NCI-H460 (cell line): ENCODE measurements at regions not wholly inside any gene's neighbourhood (a gene's known extent, or its start where the extent isn't known, plus 50 kb on each side); places are given as distances from the start of the nearest gene placed in this dataset.
"Not testable (repeated sequence)": the region's sequence is repeated elsewhere in the genome, so short reads cannot be mapped to it uniquely, and the experiment has no call there.

Experiments
- DNase-seq: peaks from one replicate; pipeline ENCODE4 v3.0.0-alpha.2; 2016; ENCODE audit warnings: low read depth; ENCODE audit errors: extremely low read depth

DNA sequence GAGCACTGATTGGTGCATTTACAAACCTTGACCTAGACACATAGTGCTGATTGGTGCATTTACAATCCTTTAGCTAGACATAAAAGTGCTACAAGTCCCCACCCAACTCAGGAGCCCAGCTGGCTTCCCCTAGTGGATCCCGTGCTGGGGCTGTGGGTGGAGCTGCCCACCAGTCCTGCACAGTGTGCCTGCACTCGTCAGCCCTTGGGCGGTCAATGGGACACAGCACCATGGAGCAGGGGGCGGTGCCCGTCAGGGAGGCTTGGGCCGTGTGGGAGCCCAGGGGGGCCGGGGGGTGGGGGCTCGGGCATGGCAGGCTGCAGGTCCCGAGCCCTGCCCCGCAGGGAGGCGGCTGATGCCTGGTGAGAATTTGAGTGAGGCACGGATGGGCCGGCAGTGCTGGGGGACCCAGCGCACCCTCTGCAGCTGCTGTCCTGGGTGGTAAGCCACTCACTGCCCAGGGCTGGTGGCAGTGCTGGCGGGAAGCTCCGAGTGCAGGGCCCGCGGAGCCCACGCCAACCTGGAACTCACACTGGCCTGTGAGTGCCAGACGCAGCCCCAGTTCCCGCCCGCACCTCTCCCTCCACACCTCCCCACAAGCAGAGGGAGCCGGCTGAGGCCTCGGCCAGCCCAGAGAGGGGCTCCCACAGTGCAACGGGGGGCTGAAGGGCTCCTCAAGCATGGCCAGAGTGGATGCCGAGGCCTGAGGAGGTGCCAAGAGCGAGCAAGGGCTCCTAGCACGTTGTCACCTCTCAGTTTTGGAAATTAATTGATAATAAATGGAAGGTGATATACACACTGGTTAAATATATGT is 207.7 kb downstream of the RAP2B start:
- no peak for DNase-seq

DNA sequence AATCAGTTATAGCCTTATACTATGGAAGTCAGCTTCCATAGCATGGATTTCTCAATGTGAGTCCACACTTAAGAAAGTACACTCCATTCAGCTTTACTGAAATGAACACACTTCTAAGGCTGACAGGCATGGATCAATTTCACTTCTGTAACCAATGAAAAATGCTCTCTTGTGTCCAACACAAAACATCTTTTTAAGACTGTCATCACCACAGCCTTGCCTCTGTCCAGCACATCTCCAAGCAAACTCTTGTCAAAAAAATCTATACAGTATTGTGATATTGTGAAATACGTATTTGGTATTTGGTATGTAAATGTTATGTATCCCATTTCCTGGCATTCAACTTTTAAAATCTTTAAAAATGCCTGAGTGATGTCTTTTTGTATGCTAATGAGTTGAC is 208.7 kb downstream of the RAP2B start:
- DNase-seq = no peak

DNA sequence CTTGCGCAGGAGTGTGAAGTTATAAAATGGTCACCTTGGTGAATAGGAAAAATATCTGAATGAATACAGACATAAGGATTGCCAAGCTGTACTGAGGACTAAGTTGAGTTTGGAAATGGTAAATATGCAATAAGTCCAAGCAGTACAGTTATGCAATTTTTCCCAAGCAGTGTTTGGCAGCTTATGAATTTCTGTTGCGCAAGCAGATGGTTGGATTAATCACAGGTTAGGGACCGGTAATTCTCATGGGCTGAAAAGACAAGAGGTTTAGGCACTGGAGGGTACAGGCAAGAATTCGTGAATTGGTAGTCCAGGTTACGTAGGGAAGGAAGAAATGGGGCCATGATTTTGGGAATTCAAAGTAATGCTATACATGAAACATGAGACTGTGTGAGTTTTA is 210.3 kb downstream of the RAP2B start:
- no peak for DNase-seq

DNA sequence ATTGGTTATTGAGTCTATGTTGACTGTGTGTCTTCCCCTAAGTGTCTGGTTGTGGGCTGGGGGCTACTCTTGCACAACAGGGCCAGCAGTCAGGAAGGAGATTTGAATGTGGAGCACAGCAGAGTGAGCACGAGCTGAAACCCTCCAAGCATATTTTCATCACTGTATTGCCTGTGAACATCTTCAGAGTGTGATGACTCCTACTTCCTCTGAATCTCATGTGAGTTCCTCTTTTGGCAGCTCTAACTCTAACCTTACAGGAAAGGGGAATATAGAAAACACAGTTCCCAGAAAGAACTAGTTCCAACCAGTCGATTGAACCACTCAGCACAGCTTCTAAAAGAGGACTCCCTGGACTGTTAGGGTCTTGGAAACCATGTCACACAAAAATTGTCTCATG is 211.6 kb downstream of the RAP2B start:
- no peak for DNase-seq

DNA sequence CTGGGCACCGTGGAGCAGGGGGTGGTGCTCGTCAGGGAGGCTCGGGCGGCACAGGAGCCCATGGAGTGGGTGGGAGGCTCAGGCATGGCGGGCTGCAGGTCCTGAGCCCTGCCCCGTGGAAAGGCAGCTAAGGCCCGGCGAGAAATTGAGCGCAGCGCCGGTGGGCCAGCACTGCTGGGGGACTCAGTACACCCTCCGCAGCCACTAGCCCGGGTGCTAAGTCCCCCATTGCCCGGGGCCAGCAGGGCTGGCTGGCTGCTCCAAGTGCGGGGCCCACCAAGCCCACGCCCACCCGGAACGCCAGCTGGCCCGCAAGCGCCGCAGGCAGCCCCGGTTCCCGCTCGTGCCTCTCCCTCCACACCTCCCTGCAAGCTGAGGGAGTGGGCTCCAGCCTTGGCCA is 216.3 kb downstream of the RAP2B start:
- DNase-seq = not testable (repeated sequence)

DNA sequence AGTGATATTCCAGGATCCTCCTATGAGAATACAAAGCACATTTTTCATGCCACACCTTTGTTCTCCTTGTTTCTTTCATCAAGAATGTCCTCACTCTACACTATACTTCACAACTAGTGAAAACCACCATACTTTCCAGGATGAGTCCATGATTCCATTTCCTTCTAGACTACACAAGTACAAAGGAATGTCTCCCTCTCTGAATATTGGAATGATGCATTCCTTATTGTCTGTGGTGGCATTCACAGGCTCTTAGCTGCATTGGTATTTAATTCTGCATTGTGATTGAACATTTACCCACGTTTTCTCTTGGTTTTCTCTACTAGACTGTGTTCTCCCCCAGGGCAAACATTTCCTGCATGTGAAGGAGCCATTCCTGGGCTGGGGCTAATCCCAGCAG is 217.5 kb downstream of the RAP2B start:
- DNase-seq = no peak

DNA sequence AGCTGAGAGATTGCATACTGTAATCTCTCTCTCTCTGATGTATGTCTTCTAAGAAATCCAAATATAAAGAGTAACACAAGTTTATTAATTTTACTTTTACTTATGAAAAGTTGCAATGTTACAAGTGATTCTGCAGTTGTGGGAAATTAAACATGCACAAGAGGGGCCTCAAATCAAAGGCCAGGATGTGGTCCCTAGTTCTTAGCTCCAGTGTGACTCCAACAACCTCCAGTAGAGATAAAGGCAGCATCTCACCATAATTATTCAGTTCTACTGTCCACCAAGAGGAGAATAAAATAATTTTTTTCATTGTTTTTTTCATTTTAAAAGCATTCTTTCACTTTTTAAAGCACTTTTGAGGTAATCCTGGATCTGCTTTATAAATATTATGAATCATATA is 223.3 kb downstream of the RAP2B start:
- DNase-seq = no peak

DNA sequence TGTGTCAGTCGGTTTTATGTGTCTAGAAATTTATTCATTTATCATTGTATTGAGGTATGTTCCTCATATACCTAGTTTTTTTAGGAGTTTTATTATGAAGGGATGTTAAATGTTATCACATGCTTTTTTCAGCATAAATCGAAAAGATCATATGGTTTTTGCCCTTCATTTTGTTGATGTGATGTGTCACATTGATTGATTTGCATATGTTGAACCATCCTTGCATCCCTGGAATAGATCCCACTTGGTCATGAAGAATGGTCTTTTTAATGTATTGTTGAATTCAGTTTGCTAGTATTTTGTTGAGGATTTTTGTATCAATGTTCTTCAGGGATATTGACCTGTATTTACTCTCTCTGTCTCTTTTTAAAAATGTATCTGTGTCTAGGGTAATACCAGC is 230.3 kb downstream of the RAP2B start:
- no peak for DNase-seq

DNA sequence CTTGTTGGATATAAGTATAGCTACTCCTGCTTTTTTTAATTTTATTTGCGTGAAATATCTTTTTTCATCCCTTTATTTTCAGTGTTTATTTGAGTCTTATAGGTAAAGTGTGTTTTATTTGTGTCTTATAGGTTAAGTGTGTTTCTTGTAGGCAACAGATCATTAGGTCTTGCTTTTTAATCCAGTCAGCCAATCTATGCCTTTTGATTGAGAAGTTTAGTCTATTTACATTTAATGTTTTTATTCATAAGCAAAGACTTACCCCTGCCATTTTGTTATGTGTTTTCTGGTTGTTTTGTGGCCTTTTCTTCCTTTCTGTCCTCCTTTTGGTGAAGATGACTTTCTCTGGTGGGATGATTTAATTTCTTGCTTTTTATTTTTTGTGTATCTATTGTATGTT is 232.0 kb downstream of the RAP2B start:
- no peak for DNase-seq

DNA sequence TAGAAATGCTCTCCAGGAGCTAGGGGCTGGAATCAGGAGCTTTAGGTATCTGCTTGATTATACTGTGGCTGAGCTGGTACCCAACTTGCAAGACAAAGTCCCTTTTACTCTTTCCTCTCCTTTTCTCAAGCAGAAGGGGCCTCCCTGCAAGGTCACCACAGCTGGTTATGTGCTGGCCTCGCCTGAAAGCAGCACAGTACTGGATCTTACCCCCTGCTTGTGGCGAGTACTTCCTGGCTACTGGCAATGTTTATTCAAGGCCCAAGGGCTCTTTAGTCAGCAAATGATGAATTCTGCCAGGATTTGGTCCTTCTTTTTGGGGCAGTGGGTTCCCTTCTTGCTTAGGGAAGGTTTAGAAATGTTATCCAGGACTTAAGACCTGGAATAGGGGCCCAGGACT is 234.6 kb downstream of the RAP2B start:
- DNase-seq = no peak

DNA sequence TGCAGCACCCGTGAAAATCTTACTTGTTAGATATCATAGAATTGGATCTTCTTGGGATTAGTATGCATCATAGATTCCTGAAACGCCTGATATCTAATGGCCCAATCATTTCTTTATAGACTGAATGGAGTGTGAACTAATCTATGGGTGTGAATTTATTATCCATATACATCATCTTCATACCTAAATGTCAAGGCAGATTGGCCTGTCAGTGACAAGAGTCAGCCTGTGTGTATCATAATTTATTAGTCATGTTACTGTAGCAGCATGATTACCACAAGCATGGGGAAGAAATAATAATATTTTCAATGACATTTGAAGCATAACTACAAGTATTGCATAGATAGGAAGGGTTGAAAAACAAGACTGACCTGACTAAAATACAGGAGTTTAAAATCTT is 235.8 kb downstream of the RAP2B start:
- DNase-seq = no peak

DNA sequence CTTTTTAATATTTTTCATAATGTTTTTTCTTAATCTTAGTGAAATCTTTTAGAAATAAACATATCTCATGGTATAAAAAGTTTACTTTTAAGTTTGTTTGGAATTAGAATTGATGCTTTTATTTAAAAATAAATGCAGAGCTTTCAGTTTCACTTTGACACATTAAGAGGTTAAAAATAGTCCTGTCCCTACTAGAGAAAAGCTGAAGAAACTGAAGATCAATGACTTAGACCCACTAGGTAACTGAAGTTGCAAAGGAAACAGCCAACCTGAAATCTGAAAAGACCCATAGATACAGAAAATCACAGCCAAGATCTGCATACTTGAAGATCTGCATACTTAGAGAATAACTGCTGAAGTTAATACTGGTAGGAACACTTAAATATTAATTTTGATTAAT is 237.6 kb downstream of the RAP2B start:
- no peak for DNase-seq

DNA sequence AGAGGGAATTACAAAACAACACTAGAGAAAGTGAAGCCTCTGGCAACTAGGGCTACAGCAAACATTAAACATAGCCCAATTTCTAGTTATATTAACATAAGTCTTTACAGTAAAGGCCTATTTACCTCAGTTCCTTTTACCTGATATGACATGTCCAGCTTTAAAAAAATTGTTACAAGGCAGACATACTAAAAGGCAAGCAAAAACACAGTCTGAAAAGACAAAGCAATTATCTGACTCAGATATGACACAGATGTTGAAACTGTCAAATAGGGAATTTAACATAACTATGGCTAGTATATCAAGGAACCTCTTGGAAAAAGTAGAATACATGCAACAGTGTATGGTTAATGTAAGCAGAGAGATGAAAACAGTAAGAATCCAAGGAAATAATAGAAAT is 238.6 kb downstream of the RAP2B start:
- DNase-seq = no peak

DNA sequence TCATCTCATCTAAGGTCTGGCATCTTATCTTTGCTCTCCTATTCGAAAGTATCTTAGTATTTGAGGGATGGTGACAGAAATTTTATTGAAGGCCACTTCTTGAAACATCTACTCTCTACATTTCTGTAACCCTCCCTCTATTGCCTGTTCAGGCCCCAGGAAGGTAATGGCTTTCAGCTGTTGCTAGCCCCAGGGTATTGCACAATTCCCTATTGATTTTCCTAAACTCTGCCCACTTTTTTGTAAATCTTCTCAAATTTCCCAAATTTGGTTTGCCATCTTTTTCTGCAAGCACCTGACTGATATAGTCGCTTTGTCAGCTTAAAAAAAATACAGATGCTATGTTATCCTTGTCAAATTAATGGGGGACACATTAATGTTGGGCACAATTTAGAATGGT is 242.1 kb downstream of the RAP2B start:
- DNase-seq = no peak

DNA sequence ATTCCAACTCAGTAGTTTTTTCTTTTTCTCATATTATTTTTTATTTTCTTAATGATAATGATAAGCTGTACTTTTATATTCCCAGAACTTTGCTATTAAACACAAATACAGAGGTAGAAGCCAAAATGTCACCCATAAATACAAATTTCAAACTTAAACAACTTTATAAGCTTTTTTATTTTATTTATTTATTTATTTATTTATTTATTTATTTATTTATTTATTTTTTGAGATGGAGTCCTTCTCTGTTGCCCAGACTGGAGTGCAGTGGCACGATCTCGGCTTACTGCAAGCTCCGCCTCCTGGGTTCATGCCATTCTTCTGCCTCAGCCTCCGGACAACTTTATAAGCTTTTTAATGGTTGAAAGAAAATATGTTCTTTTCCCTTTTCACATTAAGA is 243.3 kb downstream of the RAP2B start:
- not testable (repeated sequence) for DNase-seq

DNA sequence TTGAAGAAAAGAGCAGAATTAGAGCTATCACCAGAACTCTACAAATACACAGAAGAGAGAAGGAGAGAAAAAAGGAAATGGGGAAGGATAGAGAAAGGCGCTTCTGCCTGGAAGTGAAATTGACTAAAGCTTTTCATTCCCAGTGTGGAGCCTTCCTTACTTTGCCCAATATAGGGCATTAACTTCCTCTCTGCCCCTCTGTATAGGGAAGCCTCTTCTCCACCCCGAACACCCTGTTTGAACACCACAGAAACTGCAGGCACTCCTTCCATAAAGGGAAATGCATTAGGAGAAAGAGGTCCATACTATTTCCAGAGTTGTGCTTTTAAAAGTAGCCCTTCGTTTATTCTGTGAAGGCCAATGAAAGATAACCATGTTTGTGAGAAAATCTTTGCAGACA is 248.5 kb downstream of the RAP2B start:
- DNase-seq = no peak

DNA sequence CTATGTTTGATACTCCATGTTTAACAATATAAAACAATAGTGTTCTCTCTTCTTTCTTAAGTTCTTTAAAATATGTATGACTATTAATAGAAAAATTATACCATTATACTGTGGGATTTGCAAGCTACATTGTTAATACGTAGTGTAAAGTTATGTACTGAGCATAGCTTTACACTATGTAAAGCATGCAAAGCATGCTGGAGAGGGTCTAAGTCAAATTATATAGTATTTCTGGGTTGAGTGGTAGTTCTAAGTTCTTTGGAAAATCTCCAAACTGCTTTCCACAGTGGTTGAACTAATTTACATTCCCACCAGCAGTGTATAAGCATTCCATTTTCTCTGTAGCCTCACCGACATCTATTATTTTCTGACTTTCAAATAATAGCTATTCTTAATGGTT is 253.0 kb downstream of the RAP2B start:
- no peak for DNase-seq

DNA sequence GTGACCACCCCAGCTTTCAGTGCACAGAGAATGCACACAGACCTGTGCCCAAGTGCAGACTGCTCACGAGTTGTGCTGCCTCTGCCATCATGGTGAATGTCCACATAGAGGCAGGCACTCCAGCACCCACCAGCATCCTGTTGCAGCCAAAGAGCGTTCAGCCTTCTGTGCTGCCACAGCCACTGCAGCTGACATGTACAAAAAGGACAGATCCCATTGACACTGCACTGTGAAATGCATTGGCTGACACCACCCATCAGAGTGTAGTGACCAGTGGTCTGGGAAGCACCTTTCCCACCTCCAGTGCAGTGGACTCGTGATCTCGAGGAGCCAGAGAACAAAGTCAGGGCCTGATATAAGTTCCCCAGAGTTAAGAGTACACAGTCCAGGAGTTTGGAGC is 260.3 kb downstream of the RAP2B start:
- no peak for DNase-seq

DNA sequence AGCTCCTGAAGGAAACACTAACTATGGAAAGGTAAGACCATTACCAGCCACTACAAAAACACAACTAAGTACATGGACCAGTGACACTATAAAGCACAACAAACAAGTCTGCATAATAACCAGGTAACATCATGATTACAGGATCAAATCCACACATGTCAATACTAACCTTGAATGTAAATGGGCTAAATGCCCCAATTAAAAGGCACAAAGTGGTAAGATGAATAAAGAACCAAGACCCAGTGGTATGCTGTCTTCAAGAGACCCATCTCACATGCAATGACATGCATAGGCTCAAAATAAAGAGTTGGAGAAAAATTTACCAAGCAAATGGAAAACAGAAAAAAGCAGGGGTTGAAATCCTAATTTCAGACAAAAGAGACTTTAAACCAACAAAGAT is 261.8 kb downstream of the RAP2B start:
- DNase-seq = not testable (repeated sequence)

DNA sequence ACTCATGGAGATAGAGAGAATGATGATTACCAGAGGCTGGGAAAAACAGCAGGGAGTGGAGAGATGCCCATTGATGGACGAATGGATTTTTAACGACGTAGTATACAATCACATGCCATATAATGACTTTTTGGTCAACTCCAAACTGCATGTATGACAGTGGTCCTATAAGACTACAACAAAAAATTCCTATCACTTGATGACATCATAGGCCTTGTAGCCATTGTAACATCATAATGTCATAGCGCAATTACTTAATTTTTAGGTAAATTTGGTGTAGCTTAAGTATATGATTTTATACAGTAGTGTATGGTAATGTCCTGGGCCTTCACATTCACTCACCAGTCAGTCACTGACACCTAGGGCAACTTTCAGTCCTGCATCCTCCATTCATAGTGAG is 264.3 kb downstream of the RAP2B start:
- DNase-seq = no peak

DNA sequence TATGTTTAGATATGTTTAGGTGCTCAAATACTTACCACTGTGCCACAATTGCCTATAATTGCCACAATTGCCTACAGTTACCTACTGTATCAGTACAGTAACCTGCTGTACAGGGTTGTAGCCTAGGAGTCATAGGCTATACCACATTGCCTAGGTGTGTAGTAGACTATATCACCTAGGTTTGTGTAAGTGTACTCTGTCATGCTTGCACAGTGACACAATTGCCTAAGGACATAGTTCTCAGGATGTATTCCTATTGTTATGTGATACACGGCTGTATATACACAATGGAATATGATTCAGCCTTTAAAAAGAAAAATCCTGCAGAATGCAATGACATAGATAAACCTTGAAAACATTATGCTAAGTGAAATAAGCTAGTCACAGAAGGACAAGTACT is 264.8 kb downstream of the RAP2B start:
- DNase-seq = no peak

DNA sequence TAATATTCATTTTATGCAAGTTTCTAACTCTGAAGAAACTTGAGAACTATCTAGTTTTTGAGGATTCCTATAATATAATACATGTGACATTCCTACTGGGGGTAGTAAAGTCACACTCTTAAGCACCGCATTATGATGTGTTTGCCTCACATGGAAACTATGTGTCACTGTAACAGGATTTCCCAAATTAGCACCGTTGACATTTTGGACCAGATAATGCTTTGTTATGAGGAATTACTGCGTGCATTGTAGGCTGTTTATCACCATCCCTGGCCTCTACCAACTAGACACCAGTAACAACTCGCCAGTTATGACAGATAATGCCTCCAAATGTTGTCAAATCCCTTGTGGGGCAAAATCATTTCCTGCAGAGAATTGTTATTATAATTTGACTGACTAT is 267.8 kb downstream of the RAP2B start:
- no peak for DNase-seq

DNA sequence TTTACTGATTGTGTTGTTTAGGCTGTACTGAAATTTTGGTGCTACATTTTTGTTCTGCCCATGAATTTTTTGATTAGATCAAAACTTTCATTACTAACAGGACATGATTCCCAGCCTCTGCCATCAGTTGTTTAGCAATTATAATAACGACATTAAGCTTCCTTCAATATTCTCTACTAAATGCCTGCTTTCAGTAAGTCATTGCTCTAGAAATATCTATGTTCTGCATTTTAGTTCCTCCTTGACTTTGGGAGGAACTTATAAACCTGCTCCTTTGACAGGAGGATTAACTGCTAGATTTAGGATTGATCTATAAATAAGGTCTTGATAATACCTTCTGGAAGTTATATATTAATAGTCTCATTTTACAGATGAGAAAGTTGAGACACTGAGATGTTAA is 269.1 kb downstream of the RAP2B start:
- DNase-seq = no peak
